Dendritic cell treated with granulocyte-macrophage colony-stimulating factor and Interleukin-4, amounts not matched to agents 40 ng/mL and 50 ng/mL, for 4 days (primary cell): ENCODE measurements at regions not wholly inside any gene's neighbourhood (a gene's known extent, or its start where the extent isn't known, plus 50 kb on each side); places are given as distances from the start of the nearest gene placed in this dataset.

Source experiments
- H3K27ac Mint-ChIP-seq: one replicate; pipeline ENCODE4 v1.8.0; 2022; ENCODE audit warnings: mild to moderate bottlenecking, mixed read lengths
- H3K27me3 Mint-ChIP-seq: one replicate; pipeline ENCODE4 v1.8.0; 2022; ENCODE audit warnings: mild to moderate bottlenecking, mixed read lengths
- H3K36me3 Mint-ChIP-seq: one replicate; pipeline ENCODE4 v1.8.0; 2022; ENCODE audit warnings: low read depth, mixed read lengths
- H3K4me1 Mint-ChIP-seq: one replicate; pipeline ENCODE4 v1.8.0; 2022; ENCODE audit warnings: low read depth, mixed read lengths
- H3K4me3 Mint-ChIP-seq: one replicate; pipeline ENCODE4 v1.8.0; 2022; ENCODE audit warnings: mild to moderate bottlenecking, moderate library complexity, mixed read lengths
- H3K9me3 Mint-ChIP-seq: one replicate; pipeline ENCODE4 v1.8.0; 2022; ENCODE audit warnings: mixed read lengths
- intact Hi-C: fragments of 100-400 bp; cut with micrococcal nuclease; formaldehyde crosslinking; loops from one replicate; pipeline ENCODE4 v1.15.0; 2022

DNA sequence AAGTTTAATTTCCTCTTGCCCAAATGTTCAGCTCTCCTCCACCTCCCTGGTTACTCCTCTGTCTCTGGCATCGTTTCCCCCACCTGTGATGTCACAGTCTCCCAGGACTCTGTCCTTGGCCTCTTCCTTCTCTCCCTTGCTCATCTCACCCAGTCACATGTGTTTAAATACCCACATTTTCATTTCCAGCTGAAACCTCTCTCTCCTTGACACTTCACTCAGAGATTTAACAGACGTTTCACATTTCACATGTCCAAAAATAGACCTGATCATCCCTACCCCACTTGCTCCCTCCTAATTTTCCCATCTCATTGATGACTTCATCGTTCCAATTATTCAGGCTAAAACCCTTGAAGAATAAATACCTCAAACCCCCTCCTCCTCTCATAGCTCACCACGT lies 604.1 kb upstream of the JAG1 start:
- Mint-ChIP-seq H3K36me3 (no peaks in the 10 kb centered on the region), H3K27ac (no peak overlapping the region), H3K4me3 (no peak overlapping the region), H3K9me3 (no peaks in the 10 kb centered on the region), H3K4me1 (no peaks in the 10 kb centered on the region), H3K27me3 (no peaks in the 10 kb centered on the region)
- intact Hi-C loops: loop anchor here (10.0 kb wide), 1 partner anchor 1183 kb away; no protein-coding TSS in a partner anchor

DNA sequence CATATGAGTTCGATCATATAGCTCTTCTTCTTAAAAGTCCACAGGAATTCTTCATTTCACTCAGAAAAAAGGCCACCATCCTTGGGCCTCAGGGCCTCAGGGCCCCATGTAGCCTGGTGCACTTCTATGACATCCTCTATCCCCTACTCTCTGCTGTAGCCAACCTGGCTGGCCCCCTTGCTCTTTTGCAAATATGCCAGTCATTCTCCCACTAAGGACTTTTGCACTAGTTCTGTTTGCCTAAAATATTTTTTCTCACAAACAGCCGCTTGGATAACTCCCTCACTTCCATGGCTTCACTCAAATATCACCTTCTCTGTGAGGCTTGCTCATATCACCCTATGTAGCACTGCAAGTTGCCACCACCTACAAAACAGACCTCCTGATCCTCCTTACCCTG lies 604.7 kb upstream of the JAG1 start:
- no peaks in the 10 kb centered on the region for H3K36me3 Mint-ChIP-seq
- H3K4me1 Mint-ChIP-seq: no peaks in the 10 kb centered on the region
- H3K27ac Mint-ChIP-seq: no peak overlapping the region
- no peaks in the 10 kb centered on the region for H3K27me3 Mint-ChIP-seq
- H3K4me3 Mint-ChIP-seq: no peak overlapping the region
- no peaks in the 10 kb centered on the region for H3K9me3 Mint-ChIP-seq
- intact Hi-C loops: loop anchor here (10.0 kb wide), 1 partner anchor 1184 kb away; no protein-coding TSS in a partner anchor

DNA sequence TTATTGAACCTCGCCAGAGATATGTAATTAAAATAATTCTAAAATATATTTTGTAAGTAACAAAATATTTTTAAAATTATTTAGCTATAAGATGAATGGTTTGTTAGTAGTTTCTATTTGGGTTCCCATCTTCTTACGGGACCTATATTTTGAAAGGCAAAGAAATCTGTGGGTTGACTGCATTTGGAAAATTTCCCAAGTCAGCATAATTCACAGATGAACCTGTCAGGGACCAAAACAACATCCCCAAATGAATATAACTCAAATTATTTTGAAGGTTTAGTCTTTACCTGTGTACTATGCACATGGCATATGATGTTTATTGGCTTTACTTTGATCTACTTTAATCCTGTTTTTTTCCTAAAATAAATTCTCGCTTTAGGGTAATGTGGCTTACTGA lies 607.4 kb upstream of the JAG1 start:
- H3K9me3 Mint-ChIP-seq: no peaks in the 10 kb centered on the region
- no peaks in the 10 kb centered on the region for H3K36me3 Mint-ChIP-seq
- no peaks in the 10 kb centered on the region for H3K4me1 Mint-ChIP-seq
- no peak overlapping the region for H3K27ac Mint-ChIP-seq
- intact Hi-C loops: no loop called here
- no peaks in the 10 kb centered on the region for H3K27me3 Mint-ChIP-seq
- no peak overlapping the region for H3K4me3 Mint-ChIP-seq

GRCh38 chr20:11281768-11282167 lies 608.0 kb upstream of the JAG1 start:
- intact Hi-C loops: no loop called here
- H3K4me3 Mint-ChIP-seq: no peak overlapping the region
- H3K4me1 Mint-ChIP-seq: no peaks in the 10 kb centered on the region
- no peaks in the 10 kb centered on the region for H3K9me3 Mint-ChIP-seq
- H3K36me3 Mint-ChIP-seq: no peaks in the 10 kb centered on the region
- H3K27ac Mint-ChIP-seq: no peak overlapping the region
- H3K27me3 Mint-ChIP-seq: no peaks in the 10 kb centered on the region

DNA sequence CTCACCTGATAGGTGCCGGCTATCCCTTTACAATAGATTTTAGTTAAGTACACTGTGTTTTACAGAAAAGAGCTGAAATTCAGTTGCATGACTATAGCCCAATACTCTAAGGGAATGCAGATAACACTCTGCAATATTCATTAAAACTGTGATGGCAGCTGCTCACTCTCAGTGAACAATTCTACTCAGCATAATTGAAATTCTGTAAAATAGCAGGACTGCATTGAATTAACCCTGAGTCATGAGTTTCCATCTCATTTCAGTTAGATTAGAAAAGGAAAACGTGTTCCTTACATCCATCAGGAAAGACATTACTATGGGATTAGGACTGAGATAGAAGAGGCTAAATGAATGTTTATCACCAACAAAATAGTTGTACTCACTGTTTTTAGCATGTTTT lies 613.3 kb upstream of the JAG1 start:
- Mint-ChIP-seq H3K4me3 (no peak overlapping the region), H3K36me3 (no peaks in the 10 kb centered on the region), H3K4me1 (no peaks in the 10 kb centered on the region), H3K9me3 (no peaks in the 10 kb centered on the region), H3K27ac (no peak overlapping the region), H3K27me3 (no peaks in the 10 kb centered on the region)
- intact Hi-C loops: no loop called here

GRCh38 chr20:11296221-11296620 lies 621.5 kb upstream of the BTBD3 start:
- Mint-ChIP-seq H3K4me1 (no peaks in the 10 kb centered on the region), H3K27me3 (no peaks in the 10 kb centered on the region), H3K4me3 (no peak overlapping the region), H3K9me3 (peaks cover 20% of the 10 kb centered on the region), H3K36me3 (no peaks in the 10 kb centered on the region), H3K27ac (no peak overlapping the region)
- intact Hi-C loops: no loop called here

- no peaks in the 10 kb centered on the region for H3K4me1 Mint-ChIP-seq
- intact Hi-C loops: no loop called here
- no peaks in the 10 kb centered on the region for H3K27me3 Mint-ChIP-seq
- no peak overlapping the region for H3K27ac Mint-ChIP-seq
- no peaks in the 10 kb centered on the region for H3K36me3 Mint-ChIP-seq
- H3K9me3 Mint-ChIP-seq: peaks cover 20% of the 10 kb centered on the region
- no peak overlapping the region for H3K4me3 Mint-ChIP-seq
These were observed 620.7 kb upstream of the BTBD3 start for GRCh38 chr20:11296951-11297350.

DNA sequence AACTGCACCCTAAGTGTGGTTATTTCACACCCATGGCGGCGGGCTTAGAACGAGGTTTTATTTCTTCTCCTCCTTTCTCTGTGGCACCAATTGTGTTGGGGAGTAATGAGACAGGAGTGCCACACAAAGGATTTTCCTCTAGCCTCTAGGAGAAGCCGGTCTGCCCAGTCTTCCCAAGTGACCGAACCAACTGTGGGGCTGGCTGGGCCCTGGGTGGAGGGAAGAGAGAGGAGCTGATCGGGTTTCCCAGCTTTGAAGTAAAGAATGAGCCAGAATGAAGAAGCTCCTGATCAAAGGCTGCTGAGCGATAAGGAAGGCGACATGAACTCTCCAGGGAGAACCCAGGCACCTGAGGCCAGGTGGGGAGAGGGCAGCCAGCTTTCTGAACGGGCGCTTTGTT lies 616.0 kb upstream of the BTBD3 start:
- H3K9me3 Mint-ChIP-seq: peaks cover 4% of the 10 kb centered on the region
- intact Hi-C loops: no loop called here
- H3K36me3 Mint-ChIP-seq: no peaks in the 10 kb centered on the region
- H3K27ac Mint-ChIP-seq: no peak overlapping the region
- no peak overlapping the region for H3K4me3 Mint-ChIP-seq
- no peaks in the 10 kb centered on the region for H3K27me3 Mint-ChIP-seq
- H3K4me1 Mint-ChIP-seq: no peaks in the 10 kb centered on the region

- Mint-ChIP-seq H3K4me1 (no peaks in the 10 kb centered on the region), H3K27ac (no peak overlapping the region), H3K27me3 (no peaks in the 10 kb centered on the region), H3K9me3 (no peaks in the 10 kb centered on the region), H3K4me3 (no peak overlapping the region), H3K36me3 (no peaks in the 10 kb centered on the region)
- intact Hi-C loops: no loop called here
These were observed 615.3 kb upstream of the BTBD3 start for GRCh38 chr20:11302436-11302835.

DNA sequence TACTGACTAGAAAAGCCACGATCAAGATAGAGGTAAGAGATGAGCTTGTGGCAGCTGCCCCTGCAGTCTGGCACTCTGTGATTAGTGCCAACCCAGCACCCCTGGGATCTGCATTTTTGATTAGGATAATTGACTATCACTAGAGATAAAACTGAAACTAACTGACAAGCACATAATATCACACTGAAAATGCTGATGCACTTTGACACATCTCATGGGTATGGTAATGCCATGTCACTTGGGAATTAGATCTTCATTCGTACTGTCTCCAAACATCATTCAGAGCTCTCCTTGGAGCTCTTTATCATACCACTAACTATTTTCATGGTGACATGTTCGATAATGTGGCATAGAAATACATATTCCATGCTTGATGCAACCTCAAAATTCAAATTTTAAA lies 612.9 kb upstream of the BTBD3 start:
- Mint-ChIP-seq H3K27me3 (no peaks in the 10 kb centered on the region), H3K9me3 (no peaks in the 10 kb centered on the region), H3K4me1 (no peaks in the 10 kb centered on the region), H3K27ac (no peak overlapping the region), H3K36me3 (no peaks in the 10 kb centered on the region), H3K4me3 (no peak overlapping the region)
- intact Hi-C loops: no loop called here

DNA sequence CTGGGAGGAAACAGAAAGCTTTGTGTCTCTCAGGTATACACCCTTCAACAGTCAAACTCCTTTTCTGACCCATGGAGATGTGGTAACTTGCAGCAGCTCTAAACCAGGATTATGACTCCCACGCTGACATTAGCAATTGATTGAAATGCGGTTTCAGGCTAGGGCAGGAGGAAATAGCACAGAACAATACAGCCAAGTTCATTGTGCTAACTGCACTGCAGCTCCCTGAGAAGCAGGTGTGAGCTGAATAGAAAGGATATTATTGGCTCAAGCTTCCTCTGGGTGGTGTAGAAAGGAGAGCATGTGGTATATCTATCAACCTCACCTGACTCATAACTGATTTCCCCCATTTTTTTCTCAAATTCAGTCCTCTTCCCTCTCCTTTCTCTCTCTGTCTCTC lies 612.3 kb upstream of the BTBD3 start:
- Mint-ChIP-seq H3K27me3 (no peaks in the 10 kb centered on the region), H3K4me1 (no peaks in the 10 kb centered on the region), H3K36me3 (no peaks in the 10 kb centered on the region), H3K4me3 (no peak overlapping the region), H3K9me3 (no peaks in the 10 kb centered on the region), H3K27ac (no peak overlapping the region)
- intact Hi-C loops: no loop called here

- Mint-ChIP-seq H3K36me3 (no peaks in the 10 kb centered on the region), H3K4me1 (no peaks in the 10 kb centered on the region), H3K9me3 (no peaks in the 10 kb centered on the region), H3K27ac (no peak overlapping the region), H3K27me3 (no peaks in the 10 kb centered on the region), H3K4me3 (no peak overlapping the region)
- intact Hi-C loops: no loop called here
These were observed 606.0 kb upstream of the BTBD3 start for GRCh38 chr20:11311659-11312224.

DNA sequence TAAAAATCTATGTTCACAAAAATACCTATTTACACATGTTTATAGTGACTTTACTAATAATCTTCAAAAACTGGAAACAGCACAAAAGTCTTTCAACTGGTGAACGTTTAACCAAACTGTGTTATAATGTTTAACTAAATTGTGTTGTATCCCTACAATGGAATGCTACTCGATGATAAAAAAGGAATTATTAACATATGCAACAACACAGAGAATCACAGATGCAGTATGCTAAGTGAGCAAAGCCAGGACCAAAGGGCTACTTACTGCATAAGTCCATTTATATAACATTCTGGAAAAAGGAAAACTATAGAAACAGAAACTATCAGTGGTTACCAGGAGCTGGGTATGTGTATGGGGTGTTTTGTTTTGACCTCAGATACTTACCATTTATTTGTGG lies 602.2 kb upstream of the BTBD3 start:
- Mint-ChIP-seq H3K27me3 (no peaks in the 10 kb centered on the region), H3K4me1 (no peaks in the 10 kb centered on the region), H3K27ac (no peak overlapping the region), H3K36me3 (no peaks in the 10 kb centered on the region), H3K4me3 (no peak overlapping the region), H3K9me3 (peaks cover 15% of the 10 kb centered on the region)
- intact Hi-C loops: no loop called here

DNA sequence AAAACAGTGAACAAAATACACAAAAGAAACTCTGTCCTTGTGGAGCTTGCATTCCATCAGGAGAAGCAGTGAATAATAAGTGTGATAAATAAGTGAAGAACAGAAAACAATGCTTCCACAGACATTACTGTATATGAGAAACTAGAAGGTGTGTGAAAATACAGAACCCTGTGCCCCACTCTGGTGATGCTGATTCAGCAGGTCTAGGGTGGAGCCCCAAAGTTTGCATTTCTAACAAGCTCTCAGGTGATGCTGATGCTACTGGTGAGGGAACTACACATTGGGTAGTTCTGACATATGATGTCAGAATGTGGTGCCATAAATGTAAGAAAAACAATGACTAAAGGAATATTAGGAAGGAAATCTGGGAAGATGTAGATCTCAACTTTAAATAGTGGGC lies 601.4 kb upstream of the BTBD3 start:
- Mint-ChIP-seq H3K36me3 (no peaks in the 10 kb centered on the region), H3K27me3 (no peaks in the 10 kb centered on the region), H3K4me3 (no peak overlapping the region), H3K9me3 (peaks cover 21% of the 10 kb centered on the region), H3K27ac (no peak overlapping the region), H3K4me1 (no peaks in the 10 kb centered on the region)
- intact Hi-C loops: no loop called here

DNA sequence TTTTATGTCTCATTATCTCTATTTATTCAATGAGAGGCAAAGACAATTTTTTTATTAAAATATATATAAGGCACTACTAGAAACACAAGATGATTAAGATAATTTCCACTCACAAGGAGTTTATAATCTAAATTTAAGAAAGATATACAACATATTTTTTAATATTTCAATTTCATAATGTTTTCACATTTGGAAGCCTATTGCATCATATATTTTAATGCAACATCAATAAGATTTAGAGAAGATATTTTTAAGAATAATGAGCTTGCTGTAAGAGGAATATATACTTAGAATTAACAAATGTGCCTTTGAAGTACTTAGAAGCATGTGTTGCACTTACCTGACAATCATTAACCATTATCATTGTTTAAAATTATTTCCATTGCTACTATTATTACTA lies 597.7 kb upstream of the BTBD3 start:
- no peaks in the 10 kb centered on the region for H3K4me1 Mint-ChIP-seq
- H3K27me3 Mint-ChIP-seq: no peaks in the 10 kb centered on the region
- H3K27ac Mint-ChIP-seq: no peak overlapping the region
- H3K9me3 Mint-ChIP-seq: peaks cover 35% of the 10 kb centered on the region
- no peaks in the 10 kb centered on the region for H3K36me3 Mint-ChIP-seq
- intact Hi-C loops: no loop called here
- H3K4me3 Mint-ChIP-seq: no peak overlapping the region
